Lower leg skin (tissue), 3 donors: ENCODE measurements at regions not wholly inside any gene's neighbourhood (a gene's known extent, or its start where the extent isn't known, plus 50 kb on each side); places are given as distances from the start of the nearest gene placed in this dataset.

Experiments used
- CTCF ChIP-seq, 3 donors: fragments of 450-650 bp; IDR thresholded peaks; one replicate each; pipeline ENCODE4 v1.5.1; 2016; ENCODE audit warnings: antibody characterized with exemption in 3 of 3, mild to moderate bottlenecking in 3 of 3, moderate library complexity in 2 of 3
- POLR2A ChIP-seq, 2 donors: fragments of 450-650 bp; IDR thresholded peaks; one replicate each; pipeline ENCODE4 v1.6.1; 2016 to 2017; ENCODE audit warnings: antibody characterized with exemption in 2 of 2, mild to moderate bottlenecking in 1 of 2, moderate library complexity in 1 of 2

DNA sequence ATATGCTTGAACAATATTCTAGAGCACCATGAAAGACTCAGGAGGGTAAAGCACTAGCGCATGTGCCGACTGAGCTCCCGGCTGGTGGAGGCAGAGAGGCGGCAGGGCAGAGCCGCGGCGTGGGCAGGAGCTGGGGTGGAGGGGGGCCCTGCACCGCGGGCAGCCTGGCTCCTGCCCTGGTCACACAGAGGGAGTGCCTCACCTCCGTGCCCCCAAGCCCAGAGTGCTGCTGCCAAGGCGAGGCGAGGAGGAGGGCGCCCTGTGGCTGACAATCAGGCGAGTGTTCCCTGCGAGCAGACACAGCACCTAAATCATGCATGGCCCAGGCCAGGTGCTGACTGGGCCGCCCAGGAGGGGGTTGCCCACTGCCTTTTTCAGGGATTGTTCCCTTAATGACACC, 105.8 kb upstream of the TNRC6C start:
- TF ChIP-seq CTCF (IDR thresholded peaks at IDR 0.05) (no peak), POLR2A (IDR thresholded peaks at IDR 0.05) (no peak)
